ENCODE measurements at regions not wholly inside any gene's neighbourhood (a gene's known extent, or its start where the extent isn't known, plus 50 kb on each side); places are given as distances from the start of the nearest gene placed in this dataset.

DNA sequence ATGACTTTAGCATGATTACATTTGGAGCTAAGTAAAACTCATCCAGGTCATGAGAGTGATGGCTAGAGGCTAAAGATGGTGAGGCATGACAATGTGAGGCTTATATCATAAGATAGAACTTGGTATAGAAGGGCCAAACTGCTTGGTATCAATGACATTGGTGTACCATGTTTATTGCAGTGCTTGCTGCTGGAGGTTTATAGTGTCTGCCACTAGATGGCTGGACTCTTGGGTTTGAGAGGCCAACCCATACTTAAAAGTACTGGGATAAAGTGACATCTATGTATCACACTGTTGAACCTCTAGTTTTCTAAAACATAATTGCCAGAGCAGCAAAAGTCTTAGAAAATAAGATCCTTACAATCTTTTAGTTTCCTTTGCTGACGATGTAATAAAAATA, 83.0 kb upstream of the TACR3 start:
- TF ChIP-seq, protein P1, sequence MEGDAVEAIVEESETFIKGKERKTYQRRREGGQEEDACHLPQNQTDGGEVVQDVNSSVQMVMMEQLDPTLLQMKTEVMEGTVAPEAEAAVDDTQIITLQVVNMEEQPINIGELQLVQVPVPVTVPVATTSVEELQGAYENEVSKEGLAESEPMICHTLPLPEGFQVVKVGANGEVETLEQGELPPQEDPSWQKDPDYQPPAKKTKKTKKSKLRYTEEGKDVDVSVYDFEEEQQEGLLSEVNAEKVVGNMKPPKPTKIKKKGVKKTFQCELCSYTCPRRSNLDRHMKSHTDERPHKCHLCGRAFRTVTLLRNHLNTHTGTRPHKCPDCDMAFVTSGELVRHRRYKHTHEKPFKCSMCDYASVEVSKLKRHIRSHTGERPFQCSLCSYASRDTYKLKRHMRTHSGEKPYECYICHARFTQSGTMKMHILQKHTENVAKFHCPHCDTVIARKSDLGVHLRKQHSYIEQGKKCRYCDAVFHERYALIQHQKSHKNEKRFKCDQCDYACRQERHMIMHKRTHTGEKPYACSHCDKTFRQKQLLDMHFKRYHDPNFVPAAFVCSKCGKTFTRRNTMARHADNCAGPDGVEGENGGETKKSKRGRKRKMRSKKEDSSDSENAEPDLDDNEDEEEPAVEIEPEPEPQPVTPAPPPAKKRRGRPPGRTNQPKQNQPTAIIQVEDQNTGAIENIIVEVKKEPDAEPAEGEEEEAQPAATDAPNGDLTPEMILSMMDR (IDR thresholded peaks at IDR 0.05; ENCODE audit: low read length): no peak
- no peak for TF ChIP-seq EZH2 (IDR thresholded peaks at IDR 0.05; ENCODE audit: borderline replicate concordance, low read length)

All from OCI-LY1 (cell line).